GM04504 (cell line): ENCODE measurements at regions not wholly inside any gene's neighbourhood (a gene's known extent, or its start where the extent isn't known, plus 50 kb on each side); places are given as distances from the start of the nearest gene placed in this dataset.
"Not testable (repeated sequence)": the region's sequence is repeated elsewhere in the genome, so short reads cannot be mapped to it uniquely, and the experiment has no call there.

Experiments
- DNase-seq: peaks from one replicate; pipeline ENCODE4 v3.0.0-alpha.2; 2012; ENCODE audit warnings: low read depth

DNA sequence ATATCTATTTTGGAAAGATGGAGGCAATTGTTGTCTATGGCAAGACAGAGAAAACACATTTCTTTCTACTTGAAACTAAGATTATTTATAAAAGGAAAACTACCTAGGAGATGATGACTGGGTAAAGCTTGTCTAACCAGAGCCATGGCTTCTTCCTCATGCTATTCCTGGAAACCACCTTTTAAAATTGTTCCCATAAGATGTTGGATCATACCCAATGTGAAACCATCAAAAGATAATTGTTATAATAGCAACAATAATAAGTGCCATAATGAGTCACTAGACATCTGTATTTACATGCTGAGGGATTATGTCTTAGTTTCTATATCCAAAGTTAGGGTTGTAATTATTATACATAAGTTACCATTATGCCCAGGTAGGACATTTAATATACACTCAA lies 428.4 kb downstream of the KCNJ2 start:
- no peak for DNase-seq

DNA sequence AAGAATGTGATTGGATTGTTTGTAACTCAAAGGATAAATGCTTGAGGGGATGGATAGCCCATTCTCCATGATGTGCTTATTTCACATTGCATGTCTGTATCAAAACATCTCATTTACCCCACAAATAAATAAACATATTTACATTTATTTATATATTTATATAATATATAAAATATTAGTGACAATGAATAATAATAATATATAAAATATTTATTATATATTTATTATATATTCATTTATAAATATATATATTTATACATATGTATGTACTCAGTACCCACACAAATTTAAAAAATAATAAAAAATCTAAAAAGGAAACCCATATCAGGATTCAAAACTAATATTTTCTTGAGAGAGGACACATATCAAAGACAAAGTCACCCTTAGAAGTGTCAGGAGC lies 429.9 kb downstream of the KCNJ2 start:
- DNase-seq, result no peak

DNA sequence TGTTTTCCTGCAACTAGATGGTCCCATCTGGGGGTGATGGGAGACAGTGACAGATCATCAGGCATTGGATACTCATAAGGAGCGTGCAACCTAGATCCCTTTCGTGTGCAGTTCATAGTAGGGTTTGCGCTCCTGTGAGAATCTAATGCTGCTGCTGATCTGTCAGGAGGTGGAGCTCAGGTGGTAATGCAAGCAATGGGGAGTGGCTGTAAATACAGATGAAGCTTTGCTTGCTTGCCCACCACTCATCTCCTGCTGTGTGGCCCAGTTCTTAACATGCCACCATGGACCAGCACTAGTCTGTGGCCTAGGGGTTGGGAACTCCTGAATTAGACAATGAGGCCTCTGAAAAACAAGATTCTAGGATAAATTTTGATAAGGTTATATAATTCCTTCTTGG lies 430.6 kb downstream of the KCNJ2 start:
- DNase-seq, result not testable (repeated sequence)

DNA sequence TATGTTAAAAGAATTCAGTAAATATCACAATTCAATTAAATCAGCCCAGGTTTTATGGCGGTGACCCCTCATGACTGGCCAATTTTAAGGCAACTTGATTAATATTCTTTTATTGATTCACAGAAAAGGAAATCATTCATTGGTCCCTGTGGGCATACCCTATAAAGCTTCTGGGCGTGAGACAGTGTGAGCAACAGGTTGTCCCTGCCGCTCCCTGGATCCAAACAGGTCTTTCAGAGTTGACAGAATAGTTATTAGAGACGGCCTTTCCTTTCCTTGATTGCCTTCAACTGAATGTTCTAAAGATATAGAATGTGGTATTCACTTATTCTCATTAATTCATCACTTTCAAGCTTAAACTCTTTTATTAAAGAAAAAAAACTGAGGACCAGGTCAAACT lies 433.9 kb downstream of the KCNJ2 start:
- DNase-seq, result no peak

DNA sequence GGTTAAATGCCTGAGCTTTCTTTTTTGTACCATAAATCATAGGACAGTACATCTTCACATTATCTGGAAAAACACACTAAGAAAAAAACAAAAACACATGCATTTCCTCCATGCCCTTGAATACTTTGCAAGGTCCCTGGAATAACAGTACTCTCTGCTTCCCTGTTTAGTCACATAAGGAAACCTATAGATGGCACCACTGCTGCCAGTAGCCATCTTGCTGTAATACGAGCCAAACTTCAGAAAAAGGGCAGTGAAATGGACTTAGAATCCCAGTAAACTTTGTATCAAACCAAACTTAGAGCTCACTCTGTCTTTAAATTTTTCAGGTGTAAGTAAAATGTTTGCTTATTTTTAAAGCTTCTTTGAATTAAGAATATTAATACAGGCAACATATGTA lies 435.5 kb downstream of the KCNJ2 start:
- DNase-seq, result no peak

DNA sequence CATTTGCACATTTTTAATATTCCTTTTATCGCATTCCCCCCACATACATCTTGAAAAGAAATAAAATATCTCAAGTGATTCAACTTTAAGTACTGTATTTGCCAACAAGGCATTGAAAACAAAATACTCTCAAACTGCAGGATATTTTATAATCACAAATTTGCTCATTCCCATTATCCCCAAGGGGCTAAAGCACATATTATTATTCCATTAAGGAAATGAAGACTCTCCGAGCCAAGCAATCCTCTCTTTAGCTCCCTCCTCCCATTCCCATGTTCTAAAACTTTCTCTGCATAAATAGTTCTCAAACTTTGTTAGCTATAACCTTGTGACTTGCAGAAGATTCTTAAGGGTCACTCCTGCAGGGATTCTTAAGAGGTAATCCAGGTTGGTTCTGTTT lies 436.8 kb downstream of the KCNJ2 start:
- no peak for DNase-seq

DNA sequence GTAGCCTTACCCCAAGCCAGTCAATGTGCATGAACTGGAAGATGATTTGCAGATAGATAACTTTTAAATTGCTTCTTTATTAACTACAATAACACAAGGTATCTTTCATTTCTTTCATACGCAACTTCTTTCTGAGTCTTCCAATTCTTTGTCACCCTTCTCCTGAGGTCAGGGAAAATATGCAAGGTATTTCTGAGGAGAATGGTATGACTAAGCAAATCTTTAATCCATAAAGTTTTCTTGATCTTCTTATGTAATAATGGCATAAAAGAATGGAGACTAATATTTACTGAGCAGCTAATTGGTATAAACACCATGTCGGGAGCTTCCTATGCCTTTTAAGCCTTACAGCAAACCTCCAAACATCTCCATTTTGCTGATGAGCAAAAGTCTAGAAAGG lies 438.9 kb downstream of the KCNJ2 start:
- no peak for DNase-seq

DNA sequence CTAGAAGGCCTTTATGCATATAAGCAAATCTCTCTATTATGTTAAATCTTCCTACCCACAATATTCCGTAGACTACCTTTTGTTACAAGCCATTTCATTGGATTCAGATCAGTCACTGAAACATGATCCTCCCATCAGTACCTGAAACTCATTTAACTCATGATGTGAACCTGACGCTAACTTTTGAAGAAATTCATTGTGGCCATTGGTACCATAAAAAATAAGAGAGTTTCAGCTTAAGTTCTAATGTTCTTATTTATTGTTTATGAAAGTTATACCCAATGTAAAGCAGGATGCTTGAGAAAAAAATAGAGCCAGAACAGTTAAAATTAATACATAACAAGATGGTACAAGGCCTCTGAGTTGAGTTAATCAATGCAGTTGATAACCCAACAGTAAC lies 439.6 kb downstream of the KCNJ2 start:
- no peak for DNase-seq

DNA sequence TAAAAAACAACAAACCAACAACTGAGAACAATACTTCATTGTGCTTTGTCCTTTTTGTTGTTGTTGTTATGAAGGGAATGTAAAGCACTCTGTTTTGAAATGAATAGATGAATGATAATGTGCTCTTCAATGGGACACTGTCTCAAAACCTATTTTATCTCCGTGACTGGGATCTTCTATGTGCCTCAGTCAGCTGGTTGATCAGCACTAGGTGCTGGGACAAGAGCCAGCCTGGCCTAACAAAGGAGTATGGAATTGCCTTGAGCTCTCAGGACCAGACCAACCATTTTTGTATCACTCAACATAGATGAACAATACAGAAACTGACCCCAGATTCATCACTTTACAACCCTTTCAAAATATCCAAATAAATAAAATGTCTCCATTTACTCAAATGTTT lies 440.2 kb downstream of the KCNJ2 start:
- no peak for DNase-seq

DNA sequence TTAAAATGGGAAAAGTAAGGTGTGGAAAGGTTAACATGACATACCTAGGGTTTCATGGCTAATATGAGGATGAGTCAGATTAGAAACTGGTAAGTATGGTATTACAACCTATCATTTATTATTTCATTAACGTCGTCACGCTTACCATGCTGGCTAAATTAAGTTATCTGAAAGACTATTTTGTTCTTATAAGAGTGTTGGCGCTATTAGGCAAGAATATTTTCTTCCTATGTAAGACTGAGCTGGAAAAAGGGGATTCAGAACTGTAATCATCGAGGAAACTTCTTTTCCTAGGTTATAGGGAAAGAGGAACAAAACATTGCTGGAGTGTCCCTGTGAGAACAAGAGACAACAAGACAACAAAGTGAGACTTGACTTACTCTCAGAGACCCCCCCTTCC lies 440.8 kb downstream of the KCNJ2 start:
- no peak for DNase-seq

DNA sequence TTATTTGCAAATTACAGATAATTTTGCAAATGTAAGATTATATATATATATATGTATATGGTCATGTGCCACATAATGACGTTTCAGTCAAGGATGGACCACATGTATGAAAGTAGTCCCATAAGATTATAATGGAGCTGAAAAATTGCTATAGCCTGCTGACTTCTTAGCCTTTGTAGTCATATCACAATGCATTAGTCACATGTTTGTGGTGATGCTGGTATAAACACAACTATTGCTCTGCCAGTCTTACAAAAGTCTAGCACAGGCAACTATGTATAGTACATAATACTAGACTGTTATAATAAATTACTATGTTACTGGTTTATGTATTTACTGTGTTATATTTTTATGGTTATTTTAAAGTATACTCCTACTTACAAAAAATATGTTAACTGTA lies 444.3 kb downstream of the KCNJ2 start:
- DNase-seq, result no peak

DNA sequence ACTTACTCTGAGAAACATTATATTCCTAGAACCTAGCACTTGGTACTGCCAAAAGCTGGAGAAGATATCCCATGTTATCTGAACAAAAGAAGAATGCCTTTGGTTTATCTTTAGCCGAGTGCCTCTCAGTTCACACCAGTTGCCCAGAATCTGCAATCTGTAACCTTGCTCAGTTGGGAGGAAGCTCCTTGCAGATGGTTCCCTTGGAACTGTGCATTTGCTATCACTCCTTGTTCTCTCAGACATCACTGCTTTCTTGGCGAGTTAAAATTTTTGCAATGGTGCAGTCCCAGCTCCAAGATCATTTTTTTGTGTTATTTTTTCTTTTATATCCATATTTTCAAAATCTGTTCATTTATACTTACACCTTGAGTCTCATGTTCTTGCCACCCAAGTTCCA lies 446.5 kb downstream of the KCNJ2 start:
- DNase-seq, result no peak

DNA sequence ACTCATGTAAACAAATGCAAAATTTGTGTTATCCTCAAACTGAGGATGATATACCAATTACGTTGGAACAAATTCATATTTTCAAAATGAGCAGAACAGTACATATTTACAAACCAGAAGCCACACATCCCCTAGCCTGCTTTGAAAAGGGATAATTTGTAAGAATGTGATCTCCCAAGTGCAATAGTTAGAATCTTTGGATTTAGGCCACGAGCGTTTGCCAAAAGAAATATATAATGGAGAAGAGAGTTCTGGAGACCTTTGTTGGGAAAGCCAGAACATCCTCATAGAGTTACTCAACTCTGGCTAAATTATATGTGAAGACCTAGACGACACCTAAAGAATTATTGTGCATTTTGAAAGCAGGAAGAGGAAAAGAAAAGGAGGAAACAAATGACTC lies 449.3 kb downstream of the KCNJ2 start:
- DNase-seq, result no peak

DNA sequence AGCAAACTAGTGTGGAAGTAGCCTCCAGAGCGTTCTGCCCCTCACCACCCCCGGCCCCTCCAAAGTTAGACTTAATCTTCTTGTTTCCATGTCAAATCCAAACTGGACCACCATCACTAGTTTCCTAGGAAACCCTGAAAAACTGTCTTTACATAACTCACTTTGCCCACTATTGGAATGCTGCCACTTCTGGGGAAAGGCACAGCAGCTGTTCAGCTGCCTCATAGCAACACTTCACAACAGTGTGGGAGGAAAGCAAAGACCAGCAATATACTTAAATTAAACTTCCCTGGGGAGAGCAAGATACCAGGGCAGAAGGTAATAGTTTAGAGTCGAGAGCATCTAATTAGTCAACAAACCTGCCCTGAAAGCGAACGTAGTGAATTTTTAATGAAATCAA lies 452.2 kb downstream of the KCNJ2 start:
- DNase-seq, result no peak

DNA sequence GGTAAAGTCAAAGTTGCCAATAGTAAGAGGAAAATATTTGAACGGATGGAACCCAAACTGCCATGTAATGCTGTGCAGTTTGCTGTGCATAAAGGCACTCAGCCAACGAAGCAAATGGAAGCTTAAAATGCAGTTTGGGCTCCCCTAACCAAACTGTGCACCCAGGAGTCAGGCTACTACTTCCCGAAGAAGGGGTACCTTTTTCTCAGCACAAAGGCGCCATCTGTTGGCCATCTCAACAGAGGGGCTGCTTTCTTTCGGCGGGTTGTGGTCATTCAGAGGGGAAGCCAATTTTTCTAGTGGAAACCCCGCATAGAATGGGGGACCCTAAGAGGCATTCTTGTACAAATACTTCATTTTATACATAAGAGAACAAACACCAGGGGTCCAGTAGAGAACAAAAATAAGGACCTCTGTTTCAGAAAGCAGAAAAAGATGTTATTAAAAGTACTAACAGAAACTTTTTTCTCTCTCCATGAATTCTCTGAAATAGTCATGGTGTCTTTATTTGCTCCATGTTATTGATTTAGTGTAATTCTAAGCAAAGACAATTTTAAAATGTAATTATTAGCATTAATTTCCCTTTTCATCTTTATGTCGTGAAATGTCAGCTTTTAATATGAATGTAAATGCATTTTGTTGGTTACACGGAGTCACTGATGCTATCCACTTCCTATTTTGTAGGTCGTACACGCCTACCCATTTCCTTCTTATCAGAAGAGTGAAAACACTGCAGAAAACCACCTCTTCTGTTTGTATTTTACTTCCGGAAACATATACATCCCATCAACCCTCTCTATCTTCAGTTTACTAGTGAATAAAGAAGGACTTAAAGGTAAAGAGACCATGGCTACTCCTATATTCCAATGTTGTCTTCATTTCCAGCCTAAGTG lies 453.3 kb downstream of the KCNJ2 start:
- DNase-seq, result no peak

DNA sequence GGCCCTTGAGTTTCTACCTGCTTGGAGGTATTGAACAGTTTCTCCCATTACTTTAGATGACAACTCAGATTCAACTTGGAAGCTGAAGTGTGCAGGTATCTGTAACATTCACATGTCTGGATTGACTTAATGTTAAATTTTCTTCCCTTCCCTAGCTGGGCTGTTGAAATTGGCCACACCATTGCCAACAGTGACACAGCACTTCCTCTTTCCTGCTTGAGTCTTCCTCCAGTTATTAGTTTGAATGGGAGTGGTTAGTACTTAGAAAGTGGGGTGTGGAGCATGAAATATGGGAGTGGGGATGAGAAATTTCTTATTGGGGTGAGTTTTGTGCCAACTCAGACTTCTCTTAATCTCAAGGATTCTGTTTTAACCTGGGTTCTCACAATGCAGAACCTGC lies 454.9 kb downstream of the KCNJ2 start:
- DNase-seq, result no peak

DNA sequence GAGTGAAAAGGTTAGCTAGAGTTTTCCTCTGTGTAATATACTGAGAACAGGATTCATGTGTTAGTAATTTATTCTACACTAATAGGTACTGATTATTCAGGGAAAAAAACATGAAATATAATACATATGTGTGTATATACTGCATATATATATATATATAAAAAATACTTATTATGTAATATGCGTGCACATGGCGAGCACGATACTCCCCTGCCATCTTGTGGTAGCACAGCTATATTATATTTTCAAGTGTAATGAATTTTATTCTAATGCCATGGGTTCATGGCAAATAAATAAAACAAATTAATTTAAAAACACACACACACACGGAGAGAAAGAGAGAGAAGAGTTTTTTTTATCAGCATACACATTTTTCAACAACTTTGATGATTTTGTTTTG lies 460.6 kb downstream of the KCNJ2 start:
- DNase-seq, result no peak

DNA sequence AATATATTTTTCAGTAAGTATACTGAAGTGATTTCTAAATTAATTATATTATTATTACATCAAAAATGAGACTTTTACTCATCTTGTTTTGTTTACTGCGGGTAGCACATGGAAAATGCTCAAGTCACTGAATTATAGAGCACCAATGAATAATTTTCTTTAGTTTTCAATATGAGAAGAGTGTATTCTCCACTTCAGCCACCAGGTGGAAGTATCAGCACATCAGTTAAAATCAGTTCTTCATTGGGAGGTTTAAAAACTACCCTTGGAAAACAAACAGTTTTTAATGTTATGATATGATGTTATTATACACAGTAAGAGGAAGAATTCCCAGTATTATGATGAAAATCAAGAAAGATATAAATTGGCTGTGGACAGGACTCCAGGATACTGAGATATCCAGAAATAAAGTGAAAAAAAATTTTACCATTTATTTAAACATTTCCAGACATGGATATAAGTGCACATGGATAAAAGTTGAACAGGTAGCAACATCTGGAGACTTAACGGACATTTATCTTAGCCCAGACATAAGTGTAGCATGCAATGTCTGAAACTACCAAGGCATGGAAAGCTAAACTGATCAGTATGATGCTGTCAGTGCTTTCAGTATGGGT lies 467.3 kb downstream of the KCNJ2 start:
- DNase-seq, result peak; percentile 16

DNA sequence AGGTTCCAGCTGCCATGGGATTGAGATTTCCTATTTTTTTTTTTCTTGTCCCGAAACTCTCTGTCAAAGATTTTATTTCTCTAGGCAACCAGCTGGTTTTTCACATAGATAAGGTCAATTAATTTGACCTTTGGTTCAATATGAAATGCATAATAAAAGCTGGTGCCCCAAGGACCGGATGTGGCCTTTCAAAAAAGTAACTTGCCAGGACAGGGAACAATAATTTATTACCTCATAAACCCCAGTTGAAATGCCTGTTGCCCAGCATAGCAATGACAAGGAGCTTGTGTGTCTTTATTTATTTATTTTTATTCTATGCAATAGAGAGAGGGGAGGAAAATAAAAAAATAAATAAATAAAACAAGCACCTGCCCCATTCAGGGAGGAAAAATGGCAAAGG lies 472.7 kb downstream of the KCNJ2 start:
- no peak for DNase-seq

DNA sequence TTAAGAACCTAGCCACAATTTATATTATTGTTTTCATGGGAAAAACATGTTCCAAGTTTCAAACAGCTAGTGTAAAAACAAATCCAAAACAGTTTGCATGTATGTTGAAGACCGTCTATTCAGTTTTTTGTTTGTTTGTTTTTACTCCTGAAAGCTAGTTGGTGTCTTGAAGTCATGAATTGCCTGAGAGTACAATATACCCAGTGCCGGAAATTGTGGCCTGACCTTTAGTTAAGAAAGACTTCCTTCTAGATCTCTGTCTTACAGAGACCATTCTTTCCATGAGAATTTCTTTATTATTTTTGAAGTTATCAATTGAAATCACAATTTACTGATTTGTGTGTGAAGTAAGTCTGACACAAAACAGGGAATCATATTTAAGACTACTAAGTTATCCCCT lies 474.8 kb downstream of the KCNJ2 start:
- no peak for DNase-seq

DNA sequence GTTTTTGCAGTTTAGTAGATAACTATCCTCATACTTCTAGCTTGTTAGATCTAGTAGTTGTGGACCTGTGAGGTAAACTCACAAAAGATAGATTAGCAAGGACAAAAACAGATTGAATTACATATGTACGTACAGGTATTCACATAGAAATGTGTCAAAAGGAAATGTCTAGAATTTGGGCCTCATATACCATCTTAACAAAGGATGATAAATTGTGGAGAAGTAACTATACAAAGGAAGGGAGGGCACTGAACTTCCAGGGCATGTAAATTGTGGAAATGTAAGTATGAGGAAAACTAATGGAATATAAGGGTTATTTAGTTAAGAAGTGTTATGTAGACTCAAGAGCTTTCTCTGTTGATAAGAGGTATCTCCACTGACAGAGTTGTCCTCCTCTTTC lies 477.3 kb downstream of the KCNJ2 start:
- DNase-seq, result no peak

DNA sequence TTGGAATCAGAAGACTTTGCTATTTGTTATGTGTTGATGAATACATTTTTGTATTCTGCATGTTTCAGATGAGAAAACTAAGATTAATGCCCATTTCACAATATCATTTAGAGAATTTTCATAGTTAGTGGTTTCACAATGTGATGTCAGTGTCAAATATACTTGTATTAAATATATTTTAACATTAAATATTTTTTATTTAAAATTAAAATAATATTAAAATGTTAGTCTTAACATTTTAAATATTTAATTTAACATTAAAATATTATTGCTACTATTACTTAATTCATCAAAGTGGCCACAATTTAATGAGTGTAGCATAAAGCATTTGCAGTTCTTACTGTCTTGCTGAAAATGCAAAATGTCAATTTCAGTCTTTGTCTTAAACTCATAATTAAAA lies 478.8 kb downstream of the KCNJ2 start:
- DNase-seq, result no peak

DNA sequence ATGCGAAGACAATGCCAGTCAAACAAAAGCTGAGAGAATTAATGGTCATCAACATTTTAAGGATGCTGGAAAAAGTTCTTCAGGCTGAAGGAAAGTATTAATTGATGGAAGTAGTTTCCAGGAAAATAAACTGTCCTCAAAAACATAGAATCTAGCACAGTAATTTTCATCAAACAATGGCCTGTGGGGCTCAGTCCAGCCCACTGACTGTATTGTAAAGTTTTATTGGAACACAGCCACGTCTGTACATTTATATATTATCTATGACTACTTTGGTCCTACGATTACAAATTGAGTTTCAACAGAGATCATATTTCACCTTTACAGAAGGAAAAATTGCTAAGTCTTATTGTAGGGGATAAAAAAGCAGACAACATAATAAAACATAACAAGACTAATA lies 484.5 kb downstream of the KCNJ2 start:
- DNase-seq, result no peak

DNA sequence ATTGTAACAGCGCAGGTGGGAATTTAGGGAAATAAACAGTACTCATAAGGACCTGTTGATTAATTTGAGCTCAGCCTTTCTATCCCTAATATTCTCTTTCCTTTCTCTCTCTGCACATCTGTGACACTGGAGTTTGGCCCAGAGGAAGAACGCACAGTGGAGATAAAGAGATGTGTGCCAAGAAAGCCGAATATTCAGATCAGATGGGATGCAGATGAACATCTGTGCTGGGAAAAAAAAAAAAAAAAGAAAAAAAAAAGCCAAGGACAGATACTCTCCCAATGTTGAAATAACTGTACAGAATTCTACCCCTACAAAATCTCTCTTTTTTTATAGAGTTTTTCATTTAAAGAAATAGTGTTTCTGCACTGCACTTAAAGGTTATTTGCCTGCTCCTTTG lies 485.4 kb downstream of the KCNJ2 start:
- no peak for DNase-seq
